Stimulated activated CD4-positive, alpha-beta T cell treated with anti-CD3 and anti-CD28 coated beads, TNF-alpha, amount 100 ng/mL, for 4 hours (primary cell): ENCODE measurements at regions not wholly inside any gene's neighbourhood (a gene's known extent, or its start where the extent isn't known, plus 50 kb on each side); places are given as distances from the start of the nearest gene placed in this dataset.

Experiments used
- DNase-seq, 3 experiments: peaks; one replicate each; pipeline ENCODE4 v3.0.0-alpha.2; 2020; ENCODE audit warnings: low read depth in 3 of 3

DNA sequence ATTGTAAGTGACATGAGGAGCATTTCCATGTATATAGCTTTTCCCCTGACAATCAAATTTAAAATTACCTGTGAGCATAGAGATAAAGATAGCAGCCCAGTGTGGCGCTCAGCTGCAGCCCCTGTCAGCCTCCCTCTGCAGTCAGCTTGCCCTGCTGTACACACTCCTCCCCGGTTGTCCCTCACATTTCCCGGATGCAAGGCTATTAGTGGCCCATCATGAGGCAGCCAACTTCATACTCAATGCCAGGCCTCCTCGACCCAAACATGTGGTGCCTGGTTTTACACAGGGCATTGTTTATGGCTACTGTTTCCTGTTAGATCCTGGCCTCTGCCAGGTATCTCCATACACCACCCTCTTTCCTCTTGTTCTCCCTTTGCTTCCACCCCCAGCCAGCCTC, 116.1 kb upstream of the SH3BP4 start:
- no peak for DNase-seq

DNA sequence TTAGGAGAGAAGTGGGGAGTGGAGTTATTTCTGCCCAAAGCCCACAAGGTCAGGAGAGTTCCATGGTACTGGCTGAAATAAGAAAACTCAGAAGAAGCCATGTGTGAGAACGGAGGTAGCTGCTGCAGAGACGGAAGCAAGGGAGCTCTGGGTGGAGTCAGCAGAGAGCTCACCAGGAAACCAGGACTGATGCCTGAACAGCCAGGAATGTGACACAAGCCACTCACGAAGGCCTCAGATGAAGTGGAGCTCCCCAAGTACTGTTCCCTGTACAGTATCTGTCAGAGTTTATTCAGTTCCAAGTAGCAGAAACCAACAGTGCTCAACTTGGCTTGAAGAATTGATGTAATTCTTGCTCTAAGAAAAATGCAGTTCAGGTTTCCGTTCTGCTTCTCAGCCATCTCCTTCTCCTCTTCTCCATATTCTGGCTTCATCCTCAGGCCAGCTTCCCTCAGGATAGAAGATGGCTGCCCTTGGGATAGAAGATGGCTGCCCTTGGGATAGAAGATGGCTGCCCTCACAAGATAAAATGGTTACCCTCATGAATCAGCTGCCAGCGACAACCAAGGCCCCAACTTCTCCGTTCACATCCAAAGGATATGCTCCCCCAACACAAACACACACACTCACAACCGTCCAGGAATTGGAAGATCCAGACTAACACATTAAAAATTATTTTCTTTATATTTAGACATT, 117.4 kb upstream of the SH3BP4 start:
- DNase-seq = no peak

DNA sequence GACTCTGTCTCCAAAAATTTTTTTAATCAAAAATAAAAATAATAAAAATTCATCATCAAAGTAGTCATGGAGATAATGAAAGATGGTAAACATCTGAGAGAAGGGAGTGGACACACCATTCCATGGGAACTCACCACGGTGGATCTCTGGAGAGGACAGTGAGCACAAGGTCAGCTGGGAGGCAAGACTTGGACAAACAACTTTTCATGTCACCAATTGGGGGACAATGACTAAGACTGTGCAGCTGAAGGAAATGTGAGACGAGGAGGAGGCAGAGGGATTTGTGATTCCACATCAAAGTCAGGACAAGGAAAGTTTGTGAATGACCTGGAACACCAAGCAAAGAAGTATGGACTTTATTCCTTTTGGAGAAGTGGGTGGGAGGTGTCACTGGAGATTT, 121.0 kb upstream of the SH3BP4 start:
- no peak for DNase-seq

DNA sequence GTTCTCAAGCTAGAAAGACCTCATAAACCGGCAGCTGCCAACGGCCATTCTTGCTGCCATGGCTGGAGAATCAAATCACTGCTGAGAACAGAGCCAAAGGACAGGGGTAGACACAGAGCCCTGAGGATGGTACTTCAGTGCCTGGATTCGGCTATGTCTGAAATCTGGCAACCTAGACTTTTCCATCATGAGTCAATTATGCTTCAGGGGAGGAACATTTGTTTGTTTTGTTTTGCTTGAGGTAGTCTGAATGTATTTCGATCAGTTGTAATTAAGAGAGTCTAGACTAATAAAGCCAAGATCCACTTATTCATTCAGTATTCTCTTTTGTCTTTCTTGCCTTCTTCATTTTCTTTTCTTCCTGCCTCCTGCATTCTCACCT, 122.8 kb upstream of the SH3BP4 start:
- DNase-seq = no peak

DNA sequence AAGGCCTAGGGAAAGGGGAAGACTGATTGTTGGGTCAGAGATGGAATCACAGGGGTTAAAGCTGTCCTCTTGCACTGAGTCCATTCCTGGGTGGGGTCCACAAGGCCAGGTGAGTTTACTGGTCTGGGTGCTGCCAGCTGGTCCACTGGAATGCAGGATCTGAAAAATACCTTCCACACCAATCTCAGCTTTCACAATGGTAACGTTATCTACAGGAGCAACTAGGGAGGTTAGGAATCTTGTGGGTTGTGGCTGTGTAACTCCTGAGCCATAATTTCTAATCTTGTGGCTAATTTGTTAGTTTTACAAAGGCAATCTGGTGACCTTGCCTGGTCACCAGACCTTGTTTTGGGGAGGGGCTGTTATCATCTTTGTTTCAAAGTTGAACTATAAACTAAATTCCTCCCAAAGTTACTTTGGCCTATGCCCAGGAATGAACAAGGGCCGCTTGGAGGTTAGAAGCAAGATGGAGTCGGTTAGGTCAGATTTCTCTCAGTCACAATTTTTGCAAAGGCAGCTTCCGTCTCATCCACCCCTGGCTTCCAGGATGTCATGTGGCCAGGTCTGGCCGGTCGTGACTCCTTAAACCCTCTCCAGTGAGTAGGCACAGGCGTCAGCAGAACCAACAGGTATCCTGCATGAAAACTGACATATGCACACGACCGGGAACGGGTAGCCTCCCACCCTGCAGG, 123.3 kb upstream of the SH3BP4 start:
- no peak for DNase-seq

DNA sequence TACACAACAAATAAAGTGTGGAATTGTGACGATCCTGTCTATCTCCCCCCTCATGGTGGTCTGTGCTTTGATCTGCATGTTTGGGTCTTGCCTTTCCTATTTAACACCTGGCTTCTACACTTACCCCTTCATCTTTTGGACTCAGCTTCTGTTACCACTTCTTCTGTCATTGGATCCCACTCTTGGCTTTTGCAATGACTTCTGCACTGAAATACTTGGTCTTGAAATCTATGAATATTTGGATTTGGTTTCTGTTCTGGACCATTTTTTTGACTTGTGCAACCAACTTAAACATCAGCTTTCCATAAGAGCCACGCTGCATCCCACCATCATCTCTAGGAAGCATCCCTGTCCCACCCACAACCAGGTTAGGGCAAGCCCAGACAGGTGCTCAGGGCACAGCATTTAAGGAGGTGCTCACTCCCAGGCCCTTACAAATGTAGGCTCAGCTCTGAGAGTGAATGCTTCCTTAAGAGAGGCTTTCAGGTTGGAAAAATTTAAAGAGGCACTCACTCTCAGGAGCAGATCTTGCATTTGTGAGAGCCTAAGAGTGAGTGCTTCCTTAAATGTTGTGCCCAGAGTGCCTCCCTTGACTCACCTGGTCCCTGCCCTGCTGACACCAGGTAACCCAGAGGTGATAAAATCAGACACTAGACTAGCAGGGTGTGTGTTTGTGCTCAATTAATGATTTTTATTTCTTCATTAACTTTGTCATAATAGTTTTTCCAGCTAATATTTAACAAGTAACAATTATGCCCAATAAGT, 124.5 kb upstream of the SH3BP4 start:
- no peak for DNase-seq

DNA sequence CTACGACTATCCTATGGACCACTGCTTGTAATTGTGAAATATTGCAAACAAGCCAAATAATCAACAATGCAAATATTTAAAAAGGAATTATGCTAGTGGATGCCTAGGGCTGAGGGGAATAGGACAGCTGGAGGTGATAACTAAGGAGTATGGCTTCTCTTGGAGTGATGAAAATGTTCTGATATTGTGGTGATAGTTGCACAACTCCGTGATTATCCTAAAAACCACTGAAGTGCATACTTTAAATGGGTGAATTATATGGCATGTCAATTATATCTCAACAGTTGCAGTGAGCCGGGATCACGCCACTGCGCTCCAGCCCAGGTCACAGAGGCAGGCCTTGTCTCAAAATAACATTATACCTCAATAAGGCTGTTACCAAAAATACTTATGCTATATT, 125.1 kb upstream of the SH3BP4 start:
- no peak for DNase-seq

DNA sequence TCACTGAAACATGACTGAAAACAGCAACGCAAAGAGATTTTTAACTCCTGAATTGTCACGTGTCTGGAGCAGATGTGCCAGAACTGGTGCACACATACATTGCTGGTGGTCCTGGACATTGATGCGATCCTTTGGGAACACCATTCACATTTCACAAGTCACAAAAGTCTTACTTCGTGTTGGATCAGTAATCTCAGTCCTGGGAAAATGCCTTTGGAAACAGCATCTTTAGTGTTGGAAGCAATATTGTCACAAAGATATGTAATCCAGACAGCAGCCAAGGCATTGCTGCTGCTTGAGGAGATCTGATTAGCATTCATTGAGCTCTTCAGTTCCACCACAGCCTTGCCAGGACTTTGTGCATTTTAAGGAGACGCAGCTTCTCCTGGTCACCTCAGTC, 126.2 kb upstream of the SH3BP4 start:
- DNase-seq = no peak

DNA sequence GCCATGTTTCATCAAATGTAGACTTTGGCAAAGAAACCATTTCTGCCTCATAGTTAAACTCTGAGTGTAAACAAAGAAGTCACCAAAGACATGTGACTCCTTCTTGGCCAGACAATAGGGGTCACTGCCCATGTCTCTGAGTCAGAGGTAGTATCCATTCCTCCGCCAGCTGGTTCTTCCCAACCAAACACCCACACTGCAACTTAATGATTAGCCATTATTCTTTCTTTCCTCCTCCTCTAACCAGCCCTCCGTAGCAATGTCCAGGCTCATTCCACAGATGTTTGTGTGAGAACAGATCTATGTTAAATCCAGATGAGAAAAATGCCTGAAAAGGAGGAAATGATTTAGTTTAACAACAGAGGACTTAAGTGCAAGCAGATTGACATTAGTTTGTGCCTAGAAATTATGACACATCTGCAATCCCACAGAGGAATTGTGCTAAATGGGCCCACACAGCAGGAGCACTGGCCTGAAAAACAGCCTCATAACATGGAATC, 127.9 kb upstream of the SH3BP4 start:
- DNase-seq = no peak

DNA sequence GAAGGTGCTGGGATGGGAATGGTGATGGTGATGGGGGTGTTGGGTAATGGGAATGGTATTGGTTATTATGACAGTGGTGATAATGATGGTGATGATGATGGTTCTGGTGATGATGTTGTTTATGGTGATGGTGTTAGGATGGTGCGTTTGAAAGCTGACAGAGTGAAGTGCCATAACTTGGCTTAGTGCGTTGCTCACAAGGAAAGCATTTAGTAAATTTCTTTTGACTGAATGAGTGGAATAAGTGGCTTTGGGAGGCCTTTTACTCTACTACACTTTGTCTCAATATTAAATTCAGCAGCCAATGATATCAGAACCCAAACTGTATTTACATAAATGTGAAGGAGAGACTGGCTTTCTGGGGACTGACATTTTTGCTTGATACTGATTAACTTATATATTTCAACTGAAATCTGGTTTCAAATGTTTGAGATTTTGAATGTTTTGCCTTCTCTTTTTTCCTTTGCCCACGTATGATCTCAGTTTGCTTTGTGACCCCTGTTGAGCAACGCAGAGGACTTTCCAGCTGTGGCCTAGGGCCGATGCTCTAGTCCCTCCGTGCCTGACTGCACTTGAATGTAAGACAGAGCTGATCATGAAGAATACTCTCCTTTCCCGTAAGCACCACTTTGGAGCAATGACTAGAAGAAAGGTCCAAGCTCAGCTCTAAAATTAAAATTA, 128.5 kb upstream of the SH3BP4 start:
- DNase-seq = no peak

DNA sequence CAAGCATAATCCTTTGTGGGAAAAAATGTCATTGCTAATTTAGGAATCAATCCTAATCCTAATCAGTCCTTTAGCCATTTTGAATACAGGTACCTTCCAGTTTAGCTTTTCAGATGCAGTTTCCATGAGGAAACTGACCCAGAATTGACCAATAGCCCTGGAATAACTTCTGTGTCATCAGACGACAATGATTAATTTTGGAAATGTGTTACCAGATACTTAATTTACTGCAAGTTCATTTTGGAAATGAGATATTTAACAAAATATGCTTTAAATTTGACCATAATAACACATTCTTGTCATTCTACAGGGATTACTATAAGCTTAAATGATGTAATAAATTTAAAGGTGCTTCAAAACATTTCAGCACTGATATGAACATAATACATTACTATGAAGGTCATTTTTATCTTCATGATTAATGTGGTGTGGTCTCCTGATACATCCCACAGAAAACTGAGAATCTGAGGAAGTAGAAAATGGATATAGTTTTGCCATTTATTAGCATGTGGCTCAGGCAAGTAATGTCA, 129.8 kb upstream of the SH3BP4 start:
- no peak for DNase-seq

DNA sequence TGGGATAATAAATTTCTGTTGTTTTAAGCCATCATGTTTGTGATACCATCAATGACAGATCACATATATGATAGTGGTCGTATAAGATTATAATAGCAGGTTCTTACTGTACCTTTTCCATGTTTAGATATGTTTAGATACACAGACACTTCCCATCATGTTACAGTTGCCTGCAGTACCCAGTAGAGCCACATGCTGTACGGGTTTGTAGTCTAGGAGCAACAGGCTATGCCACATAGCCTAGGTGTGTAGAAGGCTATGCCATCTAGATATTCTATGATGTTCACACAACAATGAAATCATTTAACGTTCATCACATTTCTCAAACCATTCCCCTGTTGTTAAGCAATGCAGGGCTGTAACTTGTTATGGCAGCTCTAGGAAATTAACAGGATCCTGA, 132.9 kb upstream of the SH3BP4 start:
- DNase-seq = no peak

DNA sequence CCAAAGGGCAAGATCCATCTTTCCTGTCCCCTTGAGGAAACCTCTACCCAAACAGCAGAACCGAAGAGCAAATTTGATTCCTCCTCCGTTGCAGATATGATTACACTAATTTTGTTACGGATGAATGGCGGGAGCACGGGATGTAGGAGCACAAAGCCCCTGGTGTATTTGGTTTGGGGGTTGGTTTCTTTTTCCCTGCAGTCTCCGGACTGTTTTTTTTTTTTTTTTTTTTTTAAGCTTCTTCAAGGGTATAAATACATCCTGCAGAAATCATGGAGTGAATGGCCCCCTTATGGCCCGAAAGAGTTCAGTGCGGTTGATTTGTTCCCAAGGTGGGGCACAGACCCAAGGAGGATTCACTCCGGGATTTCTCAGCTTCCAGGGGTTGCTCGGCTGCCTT, 135.3 kb upstream of the SH3BP4 start:
- DNase-seq = no peak

DNA sequence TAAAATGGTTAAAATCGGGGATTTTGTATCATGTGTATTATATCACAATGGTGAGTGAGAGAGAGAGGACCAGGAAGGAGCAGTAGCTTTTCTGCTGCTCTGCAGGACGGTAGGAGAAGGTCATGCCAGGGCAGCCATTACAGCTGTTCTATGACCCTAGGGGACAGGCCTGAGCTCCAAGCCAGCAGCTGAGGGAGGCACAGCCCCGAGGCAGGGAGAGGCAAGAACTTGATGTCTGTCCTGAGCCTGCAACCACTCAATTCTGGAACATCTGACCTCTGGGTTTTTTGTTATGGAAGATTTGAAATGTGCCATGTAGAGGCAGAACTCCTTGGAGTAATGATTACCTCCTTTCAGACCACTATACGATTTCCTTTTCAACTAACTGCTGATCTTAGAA, 135.8 kb upstream of the SH3BP4 start:
- DNase-seq = no peak

DNA sequence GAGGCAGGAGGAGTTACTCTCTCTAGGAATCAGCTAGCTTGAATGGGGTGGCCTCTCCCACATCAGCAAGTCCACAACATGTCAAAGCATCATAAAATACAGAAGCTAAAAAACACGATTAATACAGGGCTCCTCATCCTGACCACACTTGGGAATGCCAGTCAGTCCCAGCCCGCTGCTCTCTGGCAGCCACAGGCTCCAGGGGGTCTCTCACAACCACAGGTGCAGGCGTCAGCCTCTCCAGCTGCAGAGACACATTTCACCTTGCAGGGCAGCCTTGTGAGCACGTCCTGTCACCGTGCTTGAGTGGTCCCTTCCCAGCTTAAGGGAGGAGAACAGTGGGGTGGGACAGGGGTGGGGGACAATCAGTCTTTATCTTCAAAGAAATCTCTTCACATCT, 137.4 kb upstream of the SH3BP4 start:
- no peak for DNase-seq

DNA sequence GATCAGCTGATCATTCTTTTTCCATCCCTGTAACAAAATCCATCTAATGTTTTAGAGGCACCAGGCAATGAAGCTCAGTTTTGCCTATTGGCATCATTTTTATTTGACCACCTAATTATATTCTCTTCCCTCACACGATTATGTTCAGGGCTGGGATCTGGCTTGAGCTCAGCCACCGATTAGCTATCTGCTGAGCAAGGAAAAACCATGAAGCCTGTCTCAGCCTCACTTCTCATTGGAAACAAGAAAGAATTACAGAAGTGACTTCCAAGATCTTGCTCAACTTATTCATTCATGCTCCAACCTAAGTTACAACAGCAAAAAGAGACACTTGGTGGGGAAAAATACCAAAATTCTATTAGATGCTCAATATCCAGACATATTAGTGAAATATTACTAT, 139.0 kb upstream of the SH3BP4 start:
- DNase-seq = no peak

DNA sequence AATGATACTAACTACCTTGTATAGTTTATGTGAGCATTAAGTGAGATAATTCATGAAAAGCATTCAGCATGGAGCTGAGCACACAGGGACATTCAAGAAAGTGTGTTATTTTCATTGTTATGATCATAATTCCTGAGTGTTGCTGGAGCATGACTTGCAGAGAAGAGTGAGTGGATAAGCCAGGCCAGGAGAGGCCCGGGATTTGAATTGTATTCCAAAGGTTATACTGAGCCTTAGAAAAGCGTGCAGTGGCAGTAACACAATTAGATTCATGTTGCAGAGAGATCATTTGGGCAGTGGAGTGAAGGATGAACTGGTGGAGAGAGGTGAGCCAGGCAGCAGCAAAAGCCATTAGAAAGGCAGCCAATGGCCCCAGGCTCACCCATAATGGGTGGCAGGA, 142.9 kb upstream of the SH3BP4 start:
- DNase-seq = no peak

DNA sequence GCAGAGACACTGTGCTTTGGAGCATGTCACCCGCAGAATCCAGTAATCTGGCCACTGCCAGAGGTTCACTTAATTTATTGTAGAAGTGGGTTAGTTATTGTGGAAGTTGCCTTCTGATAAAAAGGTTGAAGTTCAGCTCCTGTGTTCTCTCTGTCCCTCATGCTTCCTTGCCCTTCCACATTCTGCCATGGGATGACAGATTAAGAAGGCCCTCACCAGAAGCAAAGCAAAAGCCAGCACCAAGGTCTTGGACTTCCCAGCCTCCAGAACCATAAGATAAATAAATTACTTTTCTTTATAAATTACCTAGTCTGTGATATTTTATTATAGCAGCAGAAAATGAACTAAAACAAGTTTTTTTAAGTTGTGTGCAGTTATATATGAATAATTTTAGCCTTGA, 145.0 kb upstream of the SH3BP4 start:
- no peak for DNase-seq

DNA sequence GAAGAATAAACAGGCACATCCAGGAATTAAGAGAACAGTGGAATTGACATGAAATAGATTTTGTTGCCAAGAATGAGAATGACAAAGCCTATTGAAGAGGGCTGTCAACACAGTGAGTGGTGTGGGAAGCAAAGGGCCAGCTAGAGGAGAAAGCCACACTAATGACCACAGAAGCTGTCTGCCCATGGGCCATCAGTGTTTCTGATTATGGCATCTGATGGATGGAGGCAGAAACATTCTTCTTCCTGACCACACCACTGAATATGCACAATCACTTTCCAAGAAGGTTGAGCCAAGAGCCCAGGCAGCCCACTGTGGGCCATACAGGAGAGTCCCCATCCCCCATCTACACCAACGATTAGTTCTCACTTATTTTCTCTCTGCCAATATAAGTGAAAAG, 146.0 kb upstream of the SH3BP4 start:
- no peak for DNase-seq

DNA sequence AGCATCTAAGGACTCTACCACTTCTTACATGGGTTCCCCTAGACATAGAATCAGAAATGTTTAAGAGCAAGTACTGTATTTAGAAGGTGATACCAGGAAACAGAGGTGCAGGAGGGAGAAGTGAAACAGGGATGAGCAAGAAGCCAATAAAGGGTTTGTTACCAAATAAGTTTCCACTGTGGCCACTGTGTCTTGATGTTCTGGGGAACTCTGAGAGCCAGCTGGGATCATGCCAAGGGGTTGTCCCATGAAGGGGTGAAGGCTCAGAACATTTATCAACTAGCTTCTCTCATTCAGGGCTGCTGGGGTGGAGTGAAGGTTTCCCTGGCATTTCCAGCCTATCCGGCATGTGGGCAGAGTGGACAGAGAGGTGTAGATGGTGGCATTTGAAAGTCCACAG, 147.1 kb upstream of the SH3BP4 start:
- no peak for DNase-seq

DNA sequence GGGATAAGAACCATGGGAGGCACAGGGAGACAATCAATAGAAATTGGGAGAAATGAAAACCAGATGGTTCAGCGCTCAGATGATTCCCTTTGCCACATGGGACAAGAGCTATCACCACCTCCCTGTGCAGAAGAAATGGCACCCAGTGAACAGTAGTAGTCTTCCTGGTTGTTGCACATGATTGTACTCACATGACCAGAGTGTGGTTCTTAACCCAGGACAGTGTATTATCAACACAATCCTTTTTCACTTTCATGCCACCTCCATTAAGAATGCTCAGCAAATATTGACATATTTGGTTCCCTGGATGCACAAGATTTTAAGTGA, 149.0 kb upstream of the SH3BP4 start:
- DNase-seq = no peak
